KOPT-K1 (cell line): ENCODE measurements at regions not wholly inside any gene's neighbourhood (a gene's known extent, or its start where the extent isn't known, plus 50 kb on each side); places are given as distances from the start of the nearest gene placed in this dataset.

ENCODE experiments used
- H3K27ac ChIP-seq: fragments of 200-600 bp; sonication (generic); 2 replicates; pipeline ENCODE4 v1.5.1; 2016; ENCODE audit warnings: antibody characterized with exemption, mild to moderate bottlenecking, low read depth, low read length; ENCODE audit not compliant: poor library complexity, severe bottlenecking
- H3K36me3 ChIP-seq: fragments of 200-600 bp; sonication (generic); 2 replicates; pipeline ENCODE4 v1.5.1; 2017; ENCODE audit warnings: antibody characterized with exemption, mild to moderate bottlenecking, low read length, moderate library complexity; ENCODE audit not compliant: insufficient read depth
- H3K9me3 ChIP-seq: fragments of 200-600 bp; sonication (generic); 2 replicates; pipeline ENCODE4 v1.5.1; 2017; ENCODE audit warnings: antibody characterized with exemption, low read length, mild to moderate bottlenecking; ENCODE audit not compliant: insufficient read depth, poor library complexity, severe bottlenecking

- no peaks in the 10 kb centered on the region for H3K36me3 ChIP-seq
- no peak overlapping the region for H3K27ac ChIP-seq
- H3K9me3 ChIP-seq = no peaks in the 10 kb centered on the region
Measured at GRCh38 chr9:90088434-90088833, 483.6 kb downstream of the GADD45G start.

GRCh38 chr9:90088856-90089255 is 484.0 kb downstream of the GADD45G start:
- no peak overlapping the region for H3K27ac ChIP-seq
- no peaks in the 10 kb centered on the region for H3K9me3 ChIP-seq
- H3K36me3 ChIP-seq = no peaks in the 10 kb centered on the region

- H3K9me3 ChIP-seq = no peaks in the 10 kb centered on the region
- H3K36me3 ChIP-seq = no peaks in the 10 kb centered on the region
Measured at GRCh38 chr9:90090997-90091396, 486.2 kb downstream of the GADD45G start.

GRCh38 chr9:90092508-90092907 is 487.7 kb downstream of the GADD45G start:
- Histone ChIP-seq H3K9me3 (no peaks in the 10 kb centered on the region), H3K27ac (no peak overlapping the region), H3K36me3 (no peaks in the 10 kb centered on the region)

More at GRCh38 chr9:90090997-90091396, 486.2 kb downstream of the GADD45G start:
- no peak overlapping the region for H3K27ac ChIP-seq

- Histone ChIP-seq H3K36me3 (no peaks in the 10 kb centered on the region), H3K9me3 (no peaks in the 10 kb centered on the region), H3K27ac (no peak overlapping the region)
Measured at GRCh38 chr9:90095682-90096081, 490.9 kb downstream of the GADD45G start.

GRCh38 chr9:90097237-90097636 is 492.4 kb downstream of the GADD45G start:
- Histone ChIP-seq H3K27ac (no peak overlapping the region), H3K9me3 (no peaks in the 10 kb centered on the region), H3K36me3 (no peaks in the 10 kb centered on the region)

GRCh38 chr9:90098408-90098807 is 493.6 kb downstream of the GADD45G start:
- Histone ChIP-seq H3K27ac (no peak overlapping the region), H3K9me3 (no peaks in the 10 kb centered on the region), H3K36me3 (no peaks in the 10 kb centered on the region)

GRCh38 chr9:90099262-90099963 is 494.6 kb downstream of the GADD45G start:
- no peak overlapping the region for H3K27ac ChIP-seq
- H3K9me3 ChIP-seq = no peaks in the 10 kb centered on the region
- no peaks in the 10 kb centered on the region for H3K36me3 ChIP-seq

- Histone ChIP-seq H3K36me3 (no peaks in the 10 kb centered on the region), H3K27ac (no peak overlapping the region), H3K9me3 (no peaks in the 10 kb centered on the region)
Measured at GRCh38 chr9:90100014-90100413, 495.2 kb downstream of the GADD45G start.

GRCh38 chr9:90102292-90102901 is 497.6 kb downstream of the GADD45G start:
- Histone ChIP-seq H3K27ac (no peak overlapping the region), H3K9me3 (no peaks in the 10 kb centered on the region), H3K36me3 (no peaks in the 10 kb centered on the region)

- H3K36me3 ChIP-seq = no peaks in the 10 kb centered on the region
- H3K9me3 ChIP-seq = no peaks in the 10 kb centered on the region
- H3K27ac ChIP-seq = no peak overlapping the region
Measured at GRCh38 chr9:90103771-90104170, 499.0 kb downstream of the GADD45G start.

GRCh38 chr9:90105773-90106172 is 501.0 kb downstream of the GADD45G start:
- H3K9me3 ChIP-seq = no peaks in the 10 kb centered on the region
- H3K27ac ChIP-seq = no peak overlapping the region
- no peaks in the 10 kb centered on the region for H3K36me3 ChIP-seq

GRCh38 chr9:90107040-90107725 is 502.4 kb downstream of the GADD45G start:
- Histone ChIP-seq H3K27ac (no peak overlapping the region), H3K9me3 (no peaks in the 10 kb centered on the region), H3K36me3 (no peaks in the 10 kb centered on the region)

GRCh38 chr9:90107726-90108655 is 503.2 kb downstream of the GADD45G start:
- H3K36me3 ChIP-seq = no peaks in the 10 kb centered on the region

GRCh38 chr9:90112788-90113187 is 508.0 kb downstream of the GADD45G start:
- Histone ChIP-seq H3K27ac (no peak overlapping the region), H3K9me3 (no peaks in the 10 kb centered on the region), H3K36me3 (no peaks in the 10 kb centered on the region)

More at GRCh38 chr9:90107726-90108655, 503.2 kb downstream of the GADD45G start:
- H3K9me3 ChIP-seq = no peaks in the 10 kb centered on the region
- H3K27ac ChIP-seq = no peak overlapping the region
